ENCODE measurements at regions not wholly inside any gene's neighbourhood (a gene's known extent, or its start where the extent isn't known, plus 50 kb on each side); places are given as distances from the start of the nearest gene placed in this dataset.
A peak's percentile ranks its signal among the peaks of the same experiment; 100 is the strongest.

DNA sequence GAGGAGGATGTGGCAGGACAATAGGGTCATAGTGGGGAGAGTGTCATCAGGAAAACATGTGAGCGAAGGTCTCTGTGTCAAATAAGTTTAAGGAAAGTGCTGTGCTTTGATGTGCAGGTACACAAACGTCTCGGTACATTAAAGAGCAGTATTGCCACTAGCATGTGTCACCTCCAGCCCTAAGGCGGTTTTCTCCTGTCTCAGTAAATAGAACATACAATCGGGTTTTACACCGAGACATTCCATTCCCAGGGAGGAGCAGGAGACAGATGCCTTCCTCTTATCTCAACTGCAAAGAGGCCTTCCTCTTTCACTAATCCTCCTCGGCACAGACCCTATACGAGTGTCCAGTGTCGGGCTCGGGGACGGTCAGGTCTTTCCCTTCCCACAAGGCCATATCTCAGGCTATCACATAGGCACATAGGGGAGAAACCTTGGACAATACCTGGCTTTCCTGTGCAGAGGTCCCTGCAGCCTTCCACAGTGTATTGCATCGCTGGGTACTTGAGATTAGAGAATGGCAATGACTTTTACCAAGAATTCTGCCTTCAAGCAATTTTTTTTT, 684.5 kb downstream of the PDHA2 start:
- no peak for DNase-seq (ENCODE audit: low read depth, low spot score)

DNA sequence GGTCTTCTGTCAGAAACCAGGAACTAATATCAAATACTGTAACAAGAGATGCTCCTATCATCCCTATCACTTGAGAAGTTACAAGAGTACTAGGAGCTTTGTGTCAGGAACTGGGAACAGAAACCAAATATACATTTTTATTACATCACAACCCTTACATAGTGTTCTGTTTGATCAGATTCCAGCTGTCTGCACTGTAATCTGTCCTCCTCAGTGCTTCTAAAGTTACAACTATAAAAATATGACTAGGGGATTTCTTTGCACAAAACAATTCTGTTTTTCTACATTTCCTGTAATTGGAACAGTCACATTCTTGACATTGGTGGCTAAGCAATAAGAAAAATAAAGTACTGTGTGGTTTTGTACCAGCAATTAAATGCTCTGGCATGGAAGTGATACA, 686.0 kb downstream of the PDHA2 start:
- DNase-seq (ENCODE audit: low read depth, low spot score) = peak; percentile 13

DNA sequence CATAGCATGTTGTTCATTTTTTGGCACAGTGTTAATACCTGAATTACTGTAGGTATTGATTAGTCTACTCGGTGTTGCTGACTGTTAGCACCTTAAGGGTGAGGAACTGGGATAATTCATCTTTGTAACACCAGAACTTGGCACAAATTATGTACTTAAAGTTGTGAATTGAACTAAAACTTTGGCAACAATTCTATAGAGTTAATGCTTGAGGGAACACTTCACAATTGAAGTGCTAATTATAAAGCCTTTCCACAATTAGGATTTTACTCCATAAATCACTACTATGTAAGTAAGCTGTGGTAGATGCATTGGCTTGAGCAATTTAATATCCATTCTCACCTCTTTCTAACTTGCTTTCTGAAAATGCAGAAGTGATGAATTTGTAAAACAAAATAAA, 686.7 kb downstream of the PDHA2 start:
- DNase-seq (ENCODE audit: low read depth, low spot score) = no peak

DNA sequence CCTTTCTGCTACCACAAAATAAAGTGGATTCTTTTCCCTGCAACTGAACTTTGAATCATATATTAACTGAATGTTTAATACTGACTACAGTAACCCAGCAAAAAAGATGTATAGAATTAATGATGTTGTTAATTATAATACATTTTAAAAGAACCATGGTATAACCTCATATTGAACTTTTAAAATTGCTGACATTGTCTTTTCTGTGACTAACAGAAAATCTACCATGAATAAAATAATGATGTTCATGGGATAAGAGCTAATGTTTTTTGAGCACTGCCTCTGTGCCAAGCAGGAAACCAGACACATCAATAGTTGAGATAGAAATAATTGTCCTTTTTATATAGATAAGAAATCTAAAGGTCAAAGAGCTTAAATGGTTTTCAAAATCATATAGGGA, 691.9 kb downstream of the PDHA2 start:
- no peak for DNase-seq (ENCODE audit: low read depth, low spot score)

DNA sequence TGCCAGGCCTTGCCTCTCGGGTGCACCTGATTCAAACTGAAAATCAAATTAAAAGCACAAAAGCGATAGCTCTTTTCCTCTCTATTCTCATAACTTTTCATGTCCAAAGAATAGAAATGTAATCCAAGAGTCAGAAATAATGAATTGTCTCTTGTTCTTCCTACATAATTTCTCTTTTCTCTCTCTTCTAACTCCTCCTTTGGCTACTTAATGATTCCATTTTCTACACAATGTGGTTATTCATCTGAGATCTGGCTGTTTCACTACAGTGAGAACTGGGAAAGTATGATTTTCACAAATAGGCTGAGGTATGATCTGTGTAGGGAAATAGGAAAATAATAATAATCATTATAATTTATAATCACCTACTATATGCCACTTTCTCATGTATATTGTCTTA, 703.5 kb downstream of the PDHA2 start:
- no peak for DNase-seq (ENCODE audit: low read depth, low spot score)

DNA sequence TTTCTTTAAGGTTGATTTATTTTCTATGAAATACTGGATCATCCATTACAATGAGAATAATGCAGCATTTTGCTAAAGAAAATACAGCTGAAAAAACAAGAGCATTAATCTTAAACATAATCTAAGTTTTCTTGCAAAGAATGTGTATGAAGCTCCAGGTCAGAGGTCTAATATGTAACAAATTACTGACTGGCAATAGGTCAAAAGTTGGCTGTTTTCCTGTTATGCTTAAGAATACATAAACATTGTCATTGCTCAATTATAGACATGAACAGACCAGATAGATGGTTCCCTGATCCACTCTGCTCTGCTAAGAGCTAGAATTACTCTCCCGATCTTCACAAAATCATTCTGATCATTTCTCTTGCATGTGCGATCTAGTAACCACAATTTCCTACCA, 718.6 kb downstream of the PDHA2 start:
- peak; percentile 94 for DNase-seq (ENCODE audit: low read depth, low spot score)

DNA sequence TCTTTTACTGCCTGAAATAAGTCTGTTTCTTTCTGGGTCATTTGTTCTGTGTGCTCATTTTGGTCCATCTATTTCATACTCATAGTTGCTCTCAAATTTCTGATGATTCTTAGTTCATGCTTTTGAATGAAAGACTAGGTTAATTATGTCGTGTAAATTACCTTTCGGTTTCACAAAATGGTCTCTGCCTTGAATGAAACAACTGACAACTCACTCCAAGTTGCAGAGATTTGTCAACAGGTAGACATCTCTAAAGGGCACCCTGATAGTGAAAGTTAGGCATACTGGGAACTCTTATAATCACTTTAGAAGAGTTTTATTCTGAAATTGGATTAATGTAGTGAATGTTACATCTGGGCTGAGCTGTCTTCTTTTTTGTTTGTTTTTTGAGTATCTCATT, 726.9 kb downstream of the PDHA2 start:
- no peak for DNase-seq (ENCODE audit: low read depth, low spot score)

DNA sequence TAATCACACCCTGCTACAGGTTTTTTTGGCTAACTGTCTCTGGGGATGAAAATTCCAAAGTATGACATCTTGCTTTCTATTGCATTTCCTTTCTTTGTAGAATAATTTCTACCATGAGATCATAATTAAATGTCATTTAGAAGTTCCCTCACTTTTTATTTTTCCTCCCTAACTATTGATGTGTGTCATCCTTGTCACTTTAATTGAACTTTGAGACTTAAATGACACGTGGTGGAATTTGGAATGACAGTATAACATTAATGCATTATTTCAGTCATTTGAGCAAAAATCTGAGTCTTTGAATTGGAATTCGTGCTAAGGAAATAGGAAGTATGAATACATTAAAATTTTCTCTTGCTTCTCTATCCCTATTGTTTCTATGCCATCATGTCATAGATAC, 745.4 kb downstream of the PDHA2 start:
- DNase-seq (ENCODE audit: low read depth, low spot score) = no peak

DNA sequence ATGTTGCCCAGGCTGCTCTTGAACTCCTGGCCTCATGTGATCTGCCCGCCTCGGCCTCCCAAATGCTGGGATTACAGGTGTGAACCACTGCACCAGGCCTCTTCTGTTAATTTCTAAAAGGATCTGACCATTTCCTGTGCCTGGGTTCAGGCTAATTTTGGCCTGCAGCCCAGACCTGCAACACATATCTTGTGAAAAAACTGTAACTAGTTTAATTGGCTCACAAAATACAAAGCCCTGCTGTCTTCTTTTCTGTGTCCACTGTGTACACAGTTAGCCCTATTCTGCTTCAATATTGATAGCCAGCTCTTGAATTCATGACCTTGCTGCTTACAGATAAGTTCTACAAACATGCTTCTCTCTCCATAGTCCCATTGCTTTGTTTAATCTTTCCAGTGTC, 753.5 kb downstream of the PDHA2 start:
- DNase-seq (ENCODE audit: low read depth, low spot score) = no peak

DNA sequence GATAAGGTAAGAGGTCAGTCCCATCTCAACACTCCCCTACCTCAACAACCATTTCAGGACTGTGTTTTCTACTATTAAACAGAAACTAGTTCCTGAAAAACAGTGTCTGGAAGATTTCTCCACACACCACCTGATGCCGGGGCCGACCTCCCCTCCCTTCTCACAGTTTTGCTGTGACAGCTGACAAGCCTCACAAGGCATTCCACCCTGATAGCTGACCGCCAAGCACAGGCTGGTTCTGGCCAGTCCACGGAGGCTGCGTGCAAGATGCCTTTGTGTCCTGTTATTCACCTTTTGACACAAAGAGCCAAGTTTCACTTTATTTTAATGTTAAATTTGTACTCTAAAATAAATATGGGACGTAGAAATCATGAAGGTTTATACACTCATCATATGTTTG, 758.6 kb downstream of the PDHA2 start:
- DNase-seq (ENCODE audit: low read depth, low spot score) = no peak

DNA sequence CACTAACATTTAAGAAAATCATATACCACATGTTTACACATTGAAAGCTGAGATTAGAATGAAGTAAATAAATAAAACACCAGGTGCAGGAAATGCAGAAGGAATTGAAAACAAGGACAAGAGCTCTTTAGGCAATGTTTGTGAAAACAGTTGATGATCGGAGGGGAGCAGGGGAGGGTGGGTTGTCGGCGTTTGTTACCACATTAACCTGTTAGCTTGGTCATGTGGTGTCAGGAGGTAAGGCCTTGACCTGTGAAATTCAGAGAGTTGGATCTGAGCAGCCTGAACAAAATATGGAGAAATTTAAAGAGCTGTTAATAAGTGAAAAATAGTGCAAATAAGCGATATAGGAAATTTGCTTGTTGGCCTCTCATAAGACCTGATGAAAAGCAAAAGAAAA, 759.9 kb downstream of the PDHA2 start:
- no peak for DNase-seq (ENCODE audit: low read depth, low spot score)

DNA sequence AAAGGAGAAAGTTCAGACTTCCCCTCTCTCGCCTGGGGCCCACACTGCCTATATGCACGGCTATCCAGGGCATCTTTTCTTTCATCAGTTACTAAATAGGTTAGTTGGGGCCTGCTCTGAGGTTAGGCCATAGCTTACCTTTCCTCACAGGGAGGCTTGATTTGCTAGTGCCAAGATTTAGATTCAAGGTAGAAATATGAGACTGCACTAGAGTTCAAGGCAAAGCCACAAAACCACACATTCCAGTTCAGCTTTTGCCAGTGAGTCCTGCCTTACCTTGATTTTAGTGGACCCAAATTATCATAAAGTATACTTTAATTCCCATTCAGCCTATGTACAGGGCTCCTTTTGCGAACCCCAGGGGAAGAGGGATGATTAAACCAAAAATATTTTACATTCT, 762.8 kb downstream of the PDHA2 start:
- DNase-seq (ENCODE audit: low read depth, low spot score) = no peak

DNA sequence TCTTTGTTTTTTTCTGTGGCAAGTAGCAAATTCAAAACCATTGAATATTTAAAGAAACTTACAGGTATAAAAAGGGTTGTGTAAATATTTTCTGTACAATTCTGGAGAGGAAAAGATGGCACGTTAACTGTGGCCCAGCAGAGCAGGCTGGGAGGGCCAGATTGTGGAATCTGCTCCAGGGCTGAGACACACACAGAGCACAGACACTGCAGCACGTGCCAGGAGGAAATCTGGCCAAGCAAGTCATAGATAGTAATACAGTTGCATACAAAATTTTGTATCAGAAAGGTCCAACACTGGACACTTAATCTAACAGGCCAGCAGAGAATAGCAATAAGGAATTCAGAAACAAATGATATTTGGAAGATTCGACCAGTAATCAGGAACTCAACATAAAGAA, 763.7 kb downstream of the PDHA2 start:
- DNase-seq (ENCODE audit: low read depth, low spot score) = no peak

DNA sequence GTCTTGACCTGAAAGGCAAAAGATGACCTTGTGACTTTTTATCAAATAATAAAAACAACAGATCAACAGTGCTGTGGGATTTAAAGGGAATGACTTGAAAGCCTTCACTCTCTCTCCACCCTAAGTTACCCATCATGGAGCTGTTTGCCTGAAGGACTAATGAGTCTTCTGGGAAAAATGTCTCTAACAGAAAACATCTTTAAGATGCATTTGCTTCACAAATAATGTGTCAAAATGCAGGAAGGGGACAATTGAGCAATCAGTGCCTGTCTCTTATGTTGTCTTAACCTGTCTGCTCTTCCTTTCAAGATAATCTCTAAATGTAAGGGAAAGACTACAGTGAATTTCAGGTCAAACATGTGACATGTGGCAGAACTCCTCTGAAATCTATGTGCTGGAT, 766.6 kb downstream of the PDHA2 start:
- DNase-seq (ENCODE audit: low read depth, low spot score) = no peak

DNA sequence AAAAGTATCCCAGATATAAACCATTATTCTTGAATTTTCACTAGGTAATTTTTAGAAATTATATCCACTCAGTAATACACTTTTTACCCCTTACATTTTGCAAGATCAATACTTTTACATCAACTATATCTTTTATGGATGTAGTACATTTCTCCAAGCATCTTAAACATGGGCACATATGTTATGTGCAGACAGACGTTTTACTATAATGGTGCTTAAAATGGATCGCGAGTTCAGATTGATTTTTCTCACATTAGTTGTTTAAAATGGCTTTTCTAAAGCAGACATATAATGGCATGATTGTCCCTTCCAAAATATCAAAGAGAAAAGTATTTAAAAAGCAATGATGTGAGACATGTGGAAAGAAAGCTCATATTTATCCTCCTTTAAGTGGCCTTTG, 786.1 kb downstream of the PDHA2 start:
- DNase-seq (ENCODE audit: low read depth, low spot score) = no peak

DNA sequence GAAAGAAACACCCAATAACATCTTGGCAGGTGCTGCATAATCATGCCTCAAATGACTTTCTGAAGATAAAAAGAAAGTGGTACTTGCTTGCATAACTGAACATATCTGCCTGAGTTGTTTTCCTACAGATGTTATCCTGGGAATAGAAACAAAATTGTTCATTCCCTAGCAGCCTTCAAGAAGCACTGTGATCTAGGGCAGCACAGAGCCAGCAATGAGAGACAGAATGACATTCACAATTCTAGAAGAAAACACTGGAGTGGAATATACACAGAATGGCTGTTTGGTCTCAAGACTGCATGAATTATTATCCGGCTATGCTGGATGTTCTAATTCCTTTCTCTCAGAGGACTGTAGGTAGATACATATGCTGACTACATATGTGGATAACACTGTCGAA, 790.9 kb downstream of the PDHA2 start:
- no peak for DNase-seq (ENCODE audit: low read depth, low spot score)

DNA sequence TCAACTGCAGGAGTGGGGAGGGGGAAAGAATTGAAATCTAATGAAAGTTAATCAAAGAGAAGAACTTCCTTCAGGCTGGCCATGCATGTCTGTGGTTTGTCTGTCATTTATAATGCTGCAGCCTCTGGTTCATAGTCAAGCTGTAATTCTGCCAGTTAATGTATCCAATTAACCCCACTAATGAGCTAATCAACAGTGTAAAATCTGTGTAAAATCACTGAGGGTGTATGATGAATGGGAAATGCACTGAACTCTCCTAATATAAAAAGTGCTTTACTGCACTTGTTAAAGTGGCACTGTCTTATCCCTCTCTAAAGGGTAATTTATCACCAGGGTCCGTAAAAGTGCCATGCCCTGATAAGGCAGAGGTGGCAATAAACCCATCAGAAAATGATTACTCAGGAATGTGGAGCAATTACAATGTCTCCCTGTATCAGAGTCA, 798.1 kb downstream of the PDHA2 start:
- DNase-seq (ENCODE audit: low read depth, low spot score) = no peak

DNA sequence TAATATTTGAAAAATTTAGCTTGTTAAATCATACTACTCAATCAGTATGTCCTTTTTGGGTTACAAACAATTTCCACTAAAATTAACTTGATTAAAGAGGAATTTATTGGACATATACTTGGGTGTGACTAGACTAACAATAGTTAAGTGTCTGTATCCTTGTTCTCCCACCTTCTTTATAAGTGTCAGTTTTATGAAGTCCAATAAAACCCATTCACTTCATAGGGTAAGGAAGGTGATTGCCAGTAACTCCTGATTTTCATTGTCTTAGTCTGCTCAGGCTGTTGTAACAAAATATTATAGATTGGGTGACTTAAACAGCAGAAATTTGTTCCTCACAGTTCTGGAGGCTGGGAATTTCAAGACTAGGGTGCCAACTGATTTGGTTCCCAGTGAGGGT, 800.0 kb downstream of the PDHA2 start:
- no peak for DNase-seq (ENCODE audit: low read depth, low spot score)

DNA sequence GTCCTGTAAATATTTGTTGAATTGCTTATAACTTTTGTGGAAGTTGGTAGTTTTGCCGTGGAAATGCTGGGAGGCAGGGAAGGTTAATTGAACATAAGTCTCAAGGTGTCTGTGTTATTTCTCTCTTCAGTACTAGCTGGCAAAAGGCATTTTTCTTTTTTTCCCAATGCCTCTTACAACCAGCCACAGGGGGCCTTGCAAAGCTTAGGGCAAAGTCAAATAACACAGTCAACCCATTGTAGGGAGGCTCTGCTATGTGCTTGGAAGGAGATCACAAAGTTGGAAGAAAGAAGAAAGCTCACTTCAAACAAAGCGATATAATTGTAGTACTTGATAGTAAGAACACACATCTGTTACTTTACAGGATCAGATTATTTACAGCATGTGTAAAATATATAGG, 802.6 kb downstream of the PDHA2 start:
- DNase-seq (ENCODE audit: low read depth, low spot score) = no peak

DNA sequence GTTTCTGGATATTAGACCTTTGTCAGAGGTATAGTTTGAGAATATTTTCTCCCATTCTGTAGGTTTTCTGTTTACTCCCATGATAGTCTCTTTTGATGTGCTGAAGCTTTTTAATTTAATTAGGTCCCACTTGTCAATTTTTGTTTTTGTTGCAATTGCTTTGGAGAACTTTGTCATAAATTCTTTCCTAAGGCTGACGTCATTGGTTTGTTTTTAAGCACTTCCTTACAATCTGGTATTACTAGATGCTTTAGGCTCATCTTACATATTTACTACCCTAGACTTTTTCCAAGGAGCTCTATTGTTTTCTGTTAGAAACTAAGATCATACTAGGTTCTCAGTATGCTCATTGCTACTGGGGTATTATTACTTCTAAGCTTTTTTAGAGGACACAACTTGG, 806.3 kb downstream of the PDHA2 start:
- no peak for DNase-seq (ENCODE audit: low read depth, low spot score)

DNA sequence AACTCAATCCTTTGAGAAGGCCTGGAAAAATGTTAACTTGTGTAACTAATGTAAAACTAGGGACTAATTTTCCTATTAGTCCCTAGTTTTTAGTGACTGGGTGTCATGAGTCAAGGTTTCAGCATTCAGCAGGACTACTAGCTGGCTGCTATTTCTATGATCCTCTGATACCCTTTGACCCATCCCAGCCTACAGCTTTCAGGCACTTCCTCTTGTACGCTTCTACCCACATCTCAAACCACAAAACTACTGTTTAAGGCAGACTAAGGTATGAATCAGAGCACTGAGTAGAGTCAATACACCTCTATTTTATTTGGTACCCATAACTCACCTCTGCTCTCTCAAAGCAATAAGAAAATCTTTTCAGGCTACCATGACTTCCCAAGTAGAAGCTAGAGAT, 809.6 kb downstream of the PDHA2 start:
- DNase-seq (ENCODE audit: low read depth, low spot score) = no peak

DNA sequence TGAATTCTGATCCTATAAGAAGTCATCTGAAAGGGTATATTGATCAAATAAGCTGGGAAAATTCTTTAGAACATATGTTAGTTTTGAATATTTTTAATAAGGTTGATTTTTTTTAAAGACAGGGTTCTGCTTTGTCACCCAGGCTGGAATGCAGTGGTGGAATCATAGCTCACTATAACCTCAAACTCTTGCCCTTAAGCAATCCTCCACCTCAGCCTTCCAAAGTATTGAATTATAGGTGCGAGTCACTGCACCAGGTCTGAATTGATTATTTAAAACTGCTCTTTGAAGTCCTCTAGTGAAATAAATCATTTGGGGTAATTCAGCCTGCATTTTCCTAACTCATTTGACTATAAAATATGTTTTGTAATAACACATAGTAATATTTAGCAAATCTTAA, 812.3 kb downstream of the PDHA2 start:
- DNase-seq (ENCODE audit: low read depth, low spot score) = no peak

DNA sequence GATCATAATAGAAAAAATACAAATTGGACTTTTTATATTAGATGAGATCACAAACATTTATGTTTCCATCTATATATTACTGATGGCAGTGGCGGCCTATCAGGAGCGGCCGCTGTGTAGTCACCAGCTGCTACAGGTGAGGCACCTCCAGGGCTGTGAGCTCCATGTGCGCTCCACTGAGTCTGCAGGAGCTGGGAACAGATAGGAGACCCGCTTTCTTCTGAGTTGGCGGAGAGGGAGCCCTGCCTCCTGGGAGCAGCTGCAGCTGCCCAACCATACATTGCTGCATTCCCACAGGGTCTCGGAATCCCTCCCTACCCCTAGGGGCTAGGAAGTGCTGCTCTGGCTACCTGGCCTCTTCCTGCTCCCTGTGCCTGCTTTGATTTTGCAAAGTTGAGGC, 812.9 kb downstream of the PDHA2 start:
- DNase-seq (ENCODE audit: low read depth, low spot score) = no peak

DNA sequence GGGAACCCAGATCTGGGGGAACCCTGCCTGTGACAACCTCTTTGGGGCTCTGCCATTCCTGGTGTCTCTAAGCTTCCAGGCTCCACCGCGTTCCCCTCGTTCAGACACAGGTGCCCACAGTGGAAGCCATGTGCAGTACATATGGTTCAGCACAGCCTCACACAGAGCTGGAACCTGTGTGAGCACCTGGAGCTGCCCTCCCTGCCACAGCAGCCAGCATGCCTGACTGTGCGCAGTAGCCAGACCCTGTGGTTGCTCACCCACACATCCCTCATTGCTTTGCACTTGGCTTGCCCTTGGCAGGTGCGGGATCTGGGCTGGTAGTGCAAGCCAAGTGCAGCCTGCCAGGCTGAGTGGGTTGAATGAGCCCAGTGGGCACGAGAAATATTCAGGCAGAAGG, 814.2 kb downstream of the PDHA2 start:
- DNase-seq (ENCODE audit: low read depth, low spot score) = no peak

DNA sequence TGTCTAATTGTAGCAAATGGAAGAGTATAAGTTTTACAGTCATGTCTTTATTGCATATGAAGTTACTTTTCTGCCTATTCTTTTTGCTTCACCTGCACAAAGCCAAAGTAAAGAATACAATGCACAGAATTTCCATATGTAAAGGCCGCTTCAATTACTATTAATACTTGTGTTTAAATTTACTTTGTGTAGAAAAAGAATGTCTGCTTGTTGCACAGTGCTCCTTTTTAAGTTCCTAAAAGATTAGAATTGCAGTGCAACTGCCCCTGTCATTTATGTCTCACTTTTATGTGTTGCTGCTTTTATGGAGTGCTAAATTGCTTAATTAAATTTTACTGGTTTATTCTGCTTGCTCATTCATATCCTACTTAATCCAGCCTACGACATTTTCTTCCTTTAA, 830.5 kb downstream of the PDHA2 start:
- DNase-seq (ENCODE audit: low read depth, low spot score) = no peak
